A673 (cell line): ENCODE measurements at regions not wholly inside any gene's neighbourhood (a gene's known extent, or its start where the extent isn't known, plus 50 kb on each side); places are given as distances from the start of the nearest gene placed in this dataset.

ENCODE experiments used
- BruUV-seq: library from RNA; stranded (reverse); fragments of 400-500 nt; replicated peaks from 2 replicates; lab custom pipeline; 2021; lab: Mats Ljungman, UMichigan
- CTCF ChIA-PET: fragments of 300-600 bp; sonication (Branson Sonifier 250); formaldehyde crosslinking; loops from one replicate; lab custom pipeline; 2022; ENCODE audit warnings: antibody characterized with exemption; lab: Charles Lee
- POLR2A ChIA-PET: fragments of 300-600 bp; sonication (Branson Sonifier 250); formaldehyde crosslinking; loops from one replicate; lab custom pipeline; 2022; ENCODE audit warnings: antibody characterized with exemption; ENCODE audit not compliant: low non-redundant PET; lab: Charles Lee
- DNase-seq: peaks from one replicate; pipeline ENCODE4 v3.0.0-alpha.2; 2015; ENCODE audit warnings: low spot score
- H3K27ac ChIP-seq: fragments of 200-600 bp; sonication (generic); 2 replicates; pipeline ENCODE4 v1.5.1; 2016; ENCODE audit warnings: mixed run types, low read depth, mild to moderate bottlenecking, mixed read lengths, antibody characterized with exemption, low read length; ENCODE audit not compliant: poor library complexity, severe bottlenecking
- H3K27me3 ChIP-seq: fragments of 200-600 bp; sonication (generic); replicated peaks from 2 replicates; pipeline ENCODE4 v1.6.1; 2017; ENCODE audit warnings: mixed run types, low read depth, mild to moderate bottlenecking, mixed read lengths, antibody characterized with exemption, low read length; ENCODE audit not compliant: insufficient read depth, poor library complexity
- H3K36me3 ChIP-seq: fragments of 200-600 bp; sonication (generic); 2 replicates; pipeline ENCODE4 v1.6.1; 2016; ENCODE audit warnings: mixed run types, mild to moderate bottlenecking, mixed read lengths, antibody characterized with exemption, low read length; ENCODE audit not compliant: insufficient read depth, poor library complexity, severe bottlenecking
- H3K4me1 ChIP-seq: fragments of 200-600 bp; sonication (generic); 2 replicates; pipeline ENCODE4 v1.6.1; 2017; ENCODE audit warnings: mixed run types, mild to moderate bottlenecking, mixed read lengths, antibody characterized with exemption, low read length; ENCODE audit not compliant: insufficient read depth, poor library complexity, severe bottlenecking
- H3K4me3 ChIP-seq: fragments of 200-600 bp; sonication (generic); 2 replicates; pipeline ENCODE4 v1.5.1; 2016; ENCODE audit warnings: low read depth, mixed run types, mild to moderate bottlenecking, mixed read lengths, low read length; ENCODE audit not compliant: poor library complexity, severe bottlenecking
- H3K9me3 ChIP-seq: fragments of 200-600 bp; sonication (generic); 2 replicates; pipeline ENCODE4 v1.6.1; 2016; ENCODE audit warnings: mixed run types, low read depth, mild to moderate bottlenecking, mixed read lengths, antibody characterized with exemption, low read length; ENCODE audit not compliant: poor library complexity, severe bottlenecking
- CTCF ChIP-seq: fragments of 300-800, 200-600 bp; sonication (generic); conservative IDR thresholded peaks from 2 replicates; pipeline ENCODE4 v1.5.1; 2017; ENCODE audit warnings: low read depth, mild to moderate bottlenecking, antibody characterized with exemption, low read length, moderate library complexity, mixed read lengths
- EZH2 ChIP-seq: fragments of 200-600 bp; sonication (generic); IDR thresholded peaks from 2 replicates; pipeline ENCODE4 v1.6.1; 2017; ENCODE audit warnings: borderline replicate concordance, low read depth, mild to moderate bottlenecking, mixed read lengths, antibody characterized with exemption, low read length; ENCODE audit not compliant: poor library complexity, severe bottlenecking
- intact Hi-C: fragments of 100-400 bp; cut with micrococcal nuclease; formaldehyde crosslinking; loops from one replicate; pipeline ENCODE4 v1.10.0; 2022; ENCODE audit not compliant: unreplicated experiment

- H3K27me3 ChIP-seq = peaks cover 4% of the 10 kb centered on the region
- peak; percentile 68 for DNase-seq
- no peaks in the 10 kb centered on the region for H3K9me3 ChIP-seq
- H3K27ac ChIP-seq = no peak overlapping the region
- no peaks in the 10 kb centered on the region for H3K4me1 ChIP-seq
- CTCF ChIA-PET = no interaction called here
- no peaks in the 10 kb centered on the region for H3K36me3 ChIP-seq
- intact Hi-C loops = no loop called here
- no TSS peak for BruUV-seq
- H3K4me3 ChIP-seq = no peak overlapping the region
- POLR2A ChIA-PET = no interaction called here
- no peak for TF ChIP-seq CTCF
- no peak for TF ChIP-seq EZH2
Measured at GRCh38 chr4:27278615-27279375, 418.2 kb downstream of the STIM2 start.

GRCh38 chr4:27288496-27288895 lies 427.9 kb downstream of the STIM2 start:
- Histone ChIP-seq H3K4me1 (no peaks in the 10 kb centered on the region), H3K27ac (no peak overlapping the region), H3K9me3 (no peaks in the 10 kb centered on the region), H3K36me3 (no peaks in the 10 kb centered on the region), H3K4me3 (no peak overlapping the region), H3K27me3 (peaks cover 4% of the 10 kb centered on the region)
- intact Hi-C loops = no loop called here
- CTCF ChIA-PET = no interaction called here
- no peak for DNase-seq
- no TSS peak for BruUV-seq
- POLR2A ChIA-PET = no interaction called here
- TF ChIP-seq CTCF (no peak), EZH2 (no peak)

- Histone ChIP-seq H3K4me3 (no peak overlapping the region), H3K36me3 (no peaks in the 10 kb centered on the region), H3K27ac (no peak overlapping the region), H3K27me3 (peaks cover 4% of the 10 kb centered on the region), H3K4me1 (no peaks in the 10 kb centered on the region), H3K9me3 (no peaks in the 10 kb centered on the region)
- DNase-seq = no peak
- intact Hi-C loops = no loop called here
- ChIA-PET CTCF (no interaction called here), POLR2A (no interaction called here)
- BruUV-seq = no TSS peak
- no peak for TF ChIP-seq CTCF
- TF ChIP-seq EZH2 = no peak
Measured at GRCh38 chr4:27289704-27290103, 429.1 kb downstream of the STIM2 start.
